Endometrium (tissue), 2 donors: ENCODE measurements at regions not wholly inside any gene's neighbourhood (a gene's known extent, or its start where the extent isn't known, plus 50 kb on each side); places are given as distances from the start of the nearest gene placed in this dataset.

Source experiments
- FAIRE-seq: peaks from 2 replicates; lab custom pipeline; 2012; peaks lifted over from hg19 to GRCh38; lab: Jason Lieb, UNC
- donor health status: control.
- donor health status: control.

DNA sequence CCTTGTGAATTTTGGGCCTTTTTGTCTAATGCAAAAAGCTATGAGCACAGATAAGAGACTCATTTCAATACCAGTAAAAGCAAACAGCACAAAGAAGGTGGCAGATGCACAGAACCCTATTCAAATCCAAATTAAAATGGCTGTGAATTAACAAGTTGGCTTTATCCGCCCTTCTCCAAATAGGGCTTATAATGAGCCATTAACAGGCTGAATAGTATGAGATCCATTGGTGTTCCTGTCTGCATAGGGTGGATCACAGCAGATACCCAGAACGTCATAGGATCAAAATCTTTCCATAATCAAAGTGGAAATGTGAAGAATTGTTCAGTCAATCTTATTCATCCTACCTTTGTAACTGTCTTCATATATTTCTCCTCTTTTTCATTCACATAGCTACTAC lies 282.4 kb upstream of the UMPS start:
- FAIRE-seq: no peak

DNA sequence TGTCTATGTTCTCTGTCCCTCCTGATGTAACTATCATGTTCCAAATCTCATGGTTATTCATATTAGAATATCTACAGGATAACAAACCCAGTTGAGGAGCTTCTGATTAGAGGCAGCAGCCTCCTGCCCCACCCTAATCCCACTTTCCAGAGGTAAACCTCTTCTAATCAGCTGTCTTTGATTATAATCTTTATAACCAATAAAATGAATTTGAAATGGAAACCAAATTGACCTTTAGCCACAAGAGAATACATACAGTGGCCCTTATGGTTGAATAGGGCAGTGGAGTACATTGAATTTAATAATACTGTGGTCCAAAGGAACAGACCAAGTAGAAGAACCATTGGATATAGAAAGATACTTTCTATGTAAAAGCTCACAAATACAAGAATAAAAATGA lies 281.3 kb upstream of the UMPS start:
- no peak for FAIRE-seq

DNA sequence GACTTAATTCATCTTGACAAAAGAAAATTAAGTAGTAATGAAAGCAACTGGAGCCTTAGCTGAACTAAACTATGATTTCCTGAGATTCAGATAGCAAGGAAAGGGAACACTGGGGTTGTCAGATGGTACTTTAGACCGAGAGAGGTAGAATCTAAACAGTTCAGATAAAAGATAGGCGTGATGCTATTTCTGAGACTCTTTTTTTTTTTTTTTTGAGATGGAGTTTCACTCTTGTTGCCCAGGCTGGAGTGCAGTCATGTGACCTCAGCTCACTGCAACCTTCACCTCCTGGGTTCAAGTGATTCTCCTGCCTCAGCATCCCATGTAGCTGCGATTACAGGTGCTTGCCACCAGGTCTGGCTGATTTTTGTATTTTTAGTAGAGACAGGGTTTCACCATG lies 279.9 kb upstream of the UMPS start:
- FAIRE-seq: no peak

DNA sequence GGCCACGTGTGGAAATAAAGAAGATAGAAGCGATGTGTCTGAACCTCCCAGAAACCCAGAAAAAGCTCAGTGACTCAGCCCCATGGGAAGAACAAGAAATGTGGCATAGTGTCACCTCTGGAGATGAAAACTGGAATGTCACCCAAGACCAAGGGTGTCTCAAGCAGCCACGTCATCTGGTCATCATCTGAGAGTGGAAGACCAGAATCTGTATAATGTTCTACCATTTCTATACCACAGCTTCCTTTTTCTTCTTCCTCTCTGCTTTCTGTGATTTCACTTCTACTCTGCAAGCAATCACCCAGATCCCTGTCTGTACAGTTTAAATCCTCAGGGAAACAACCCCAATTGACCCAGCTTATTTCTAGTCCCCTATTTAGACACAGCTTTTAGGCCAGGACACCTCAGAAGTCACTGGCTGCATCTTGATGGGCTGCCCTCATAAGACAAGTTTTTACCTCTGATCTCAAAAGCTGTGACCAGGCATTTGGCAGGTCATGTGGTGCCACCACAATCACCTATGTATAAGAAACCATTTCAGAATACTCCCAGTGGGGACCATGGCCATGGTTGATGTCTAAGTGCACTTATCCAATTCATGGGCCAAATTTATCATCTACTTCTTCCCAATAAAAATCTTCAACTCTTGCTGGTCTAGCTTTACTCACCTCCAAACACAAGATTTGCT lies 278.5 kb upstream of the UMPS start:
- FAIRE-seq: no peak

DNA sequence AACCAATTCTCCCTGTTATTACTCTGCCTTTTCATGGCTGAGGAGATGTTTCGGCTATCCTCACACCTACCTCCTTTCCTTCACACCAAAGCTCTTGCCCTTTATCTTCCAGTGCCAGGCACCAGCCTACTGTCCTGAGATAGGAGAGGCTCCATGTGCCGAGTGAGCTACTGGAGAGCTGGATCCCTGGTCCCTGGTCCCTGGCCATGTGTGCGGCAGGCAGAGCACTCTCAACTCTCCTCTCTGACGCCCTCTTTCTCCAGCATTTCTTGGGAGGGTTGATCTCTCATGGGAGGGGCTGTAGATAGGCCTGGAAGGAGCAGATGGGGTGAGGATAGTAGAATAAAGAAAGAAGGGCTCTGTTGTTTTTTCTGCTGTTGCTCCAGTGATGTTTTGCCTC lies 277.1 kb upstream of the UMPS start:
- no peak for FAIRE-seq

DNA sequence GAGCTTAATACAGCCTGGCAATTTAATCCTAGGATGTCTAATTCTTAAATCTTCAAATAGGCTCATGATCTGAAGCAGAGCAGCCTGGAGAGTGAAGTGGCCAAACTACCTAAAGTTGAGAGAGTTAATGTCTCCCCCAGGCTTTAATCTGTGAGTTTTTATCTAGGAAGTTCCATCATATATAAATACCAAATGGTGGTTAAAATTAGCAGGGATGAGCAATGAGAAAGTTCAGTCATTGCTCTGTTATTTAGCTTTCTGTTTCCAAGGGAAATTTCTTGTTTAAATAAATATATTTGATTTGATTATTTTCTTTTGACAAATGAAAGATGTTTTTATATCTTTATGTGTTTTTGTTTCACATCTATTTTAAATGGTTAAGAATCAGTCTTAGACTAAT lies 274.4 kb upstream of the UMPS start:
- no peak for FAIRE-seq

DNA sequence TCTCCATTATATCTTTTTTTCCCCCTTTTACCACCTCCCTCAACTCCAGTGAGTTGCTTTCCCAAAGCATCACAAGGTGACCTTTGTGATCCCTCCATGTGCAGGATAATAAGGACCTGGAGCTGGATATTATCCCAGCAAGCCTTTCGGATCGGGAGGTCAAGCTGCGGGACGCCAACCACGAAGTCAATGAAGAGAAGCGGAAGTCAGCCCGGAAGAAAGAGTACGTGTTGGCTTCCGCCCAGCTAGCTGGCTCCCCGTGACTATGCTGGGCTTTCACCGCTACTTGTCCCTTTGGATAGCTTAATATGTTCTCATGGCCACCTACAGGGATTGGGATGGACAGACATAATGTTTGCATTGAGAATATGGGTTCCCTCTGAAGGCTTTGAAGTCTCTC lies 273.7 kb upstream of the UMPS start:
- no peak for FAIRE-seq

DNA sequence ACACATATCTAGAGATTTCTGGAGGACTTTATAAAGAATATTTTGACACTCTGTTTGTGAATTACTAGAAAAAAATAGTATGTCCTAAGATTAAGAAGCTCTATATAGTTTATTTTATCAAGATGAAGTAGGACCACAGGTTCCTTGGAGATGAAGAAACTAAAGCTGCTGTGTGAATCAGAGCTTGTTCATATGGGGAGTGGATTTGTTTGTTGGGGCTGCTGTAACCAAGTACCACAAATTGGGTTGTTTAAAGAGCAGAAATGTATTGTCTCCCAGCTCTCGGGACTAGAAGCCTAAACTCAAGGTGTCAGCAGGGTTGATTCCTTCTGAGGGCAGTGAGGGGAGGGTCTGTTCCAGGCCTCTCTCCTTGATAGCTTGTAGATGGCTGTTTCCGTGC lies 270.6 kb upstream of the UMPS start:
- no peak for FAIRE-seq

DNA sequence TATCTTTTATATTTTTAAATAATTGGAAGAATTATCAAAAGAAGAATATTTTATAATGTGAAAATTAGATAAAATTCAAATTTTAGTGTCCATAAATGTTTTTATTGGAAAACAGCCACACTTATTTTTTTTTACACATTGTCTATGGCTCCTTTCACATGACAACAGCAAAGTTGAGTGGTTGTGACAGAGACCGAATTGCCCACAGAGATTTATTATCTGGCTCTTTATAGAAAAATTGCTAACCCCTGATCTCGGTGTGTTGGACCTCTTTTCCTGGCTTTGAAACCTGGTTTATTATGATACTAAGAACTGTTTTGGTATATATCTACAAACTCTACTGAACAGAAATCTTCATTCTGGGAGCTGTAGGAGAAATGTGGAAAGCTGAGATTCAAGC lies 269.1 kb upstream of the UMPS start:
- no peak for FAIRE-seq

DNA sequence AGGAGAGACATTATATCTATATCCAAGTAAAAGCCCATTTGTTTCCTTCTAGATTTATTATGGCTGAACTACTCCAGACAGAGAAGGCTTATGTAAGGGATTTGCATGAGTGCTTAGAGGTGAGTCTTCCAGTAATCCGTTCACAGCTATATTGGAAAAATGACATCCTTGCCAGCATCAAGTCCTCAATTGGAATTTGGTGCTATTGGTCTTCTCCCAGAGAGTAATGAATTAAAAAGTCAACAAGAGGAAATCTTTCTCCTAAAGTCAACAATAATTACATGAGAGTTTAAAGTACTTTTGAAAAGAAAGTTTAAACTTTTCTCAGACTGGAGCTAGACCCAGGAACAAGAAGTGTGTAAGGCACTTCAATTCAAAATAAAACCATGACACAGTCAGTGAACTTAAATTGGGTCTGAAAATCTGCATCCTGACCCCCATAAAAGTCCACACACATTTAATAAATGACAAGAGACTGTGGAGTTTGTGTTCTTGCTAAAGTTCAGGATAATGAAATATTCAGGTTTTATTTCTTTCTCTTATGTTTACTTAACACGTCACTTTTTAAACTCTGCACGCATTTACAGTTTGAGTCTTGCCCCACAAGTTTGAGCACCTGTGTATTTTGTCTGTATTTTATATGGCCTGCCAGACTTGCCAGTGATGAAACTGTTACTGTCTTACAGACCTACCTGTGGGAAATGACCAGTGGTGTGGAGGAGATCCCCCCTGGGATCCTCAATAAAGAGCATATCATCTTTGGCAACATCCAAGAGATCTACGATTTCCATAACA lies 268.2 kb upstream of the UMPS start:
- no peak for FAIRE-seq

DNA sequence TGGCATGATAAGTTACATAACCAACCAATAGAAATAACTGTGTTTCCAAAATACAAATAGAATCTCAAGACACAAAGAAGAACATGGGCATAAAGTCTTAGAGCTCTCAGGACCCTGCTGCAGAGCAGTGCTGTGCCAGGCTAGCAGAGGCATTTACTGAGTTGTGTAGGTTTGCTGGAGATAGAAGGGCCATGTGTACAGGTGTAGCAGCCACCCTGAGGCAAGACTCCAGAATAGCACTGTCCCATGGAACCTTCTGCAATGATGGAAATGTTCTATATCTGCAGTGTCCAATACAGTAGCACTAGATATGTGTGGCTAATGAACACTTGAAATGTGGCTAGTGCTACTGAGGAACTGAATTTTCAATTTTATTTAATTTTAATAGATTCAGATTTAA lies 267.0 kb upstream of the UMPS start:
- no peak for FAIRE-seq

DNA sequence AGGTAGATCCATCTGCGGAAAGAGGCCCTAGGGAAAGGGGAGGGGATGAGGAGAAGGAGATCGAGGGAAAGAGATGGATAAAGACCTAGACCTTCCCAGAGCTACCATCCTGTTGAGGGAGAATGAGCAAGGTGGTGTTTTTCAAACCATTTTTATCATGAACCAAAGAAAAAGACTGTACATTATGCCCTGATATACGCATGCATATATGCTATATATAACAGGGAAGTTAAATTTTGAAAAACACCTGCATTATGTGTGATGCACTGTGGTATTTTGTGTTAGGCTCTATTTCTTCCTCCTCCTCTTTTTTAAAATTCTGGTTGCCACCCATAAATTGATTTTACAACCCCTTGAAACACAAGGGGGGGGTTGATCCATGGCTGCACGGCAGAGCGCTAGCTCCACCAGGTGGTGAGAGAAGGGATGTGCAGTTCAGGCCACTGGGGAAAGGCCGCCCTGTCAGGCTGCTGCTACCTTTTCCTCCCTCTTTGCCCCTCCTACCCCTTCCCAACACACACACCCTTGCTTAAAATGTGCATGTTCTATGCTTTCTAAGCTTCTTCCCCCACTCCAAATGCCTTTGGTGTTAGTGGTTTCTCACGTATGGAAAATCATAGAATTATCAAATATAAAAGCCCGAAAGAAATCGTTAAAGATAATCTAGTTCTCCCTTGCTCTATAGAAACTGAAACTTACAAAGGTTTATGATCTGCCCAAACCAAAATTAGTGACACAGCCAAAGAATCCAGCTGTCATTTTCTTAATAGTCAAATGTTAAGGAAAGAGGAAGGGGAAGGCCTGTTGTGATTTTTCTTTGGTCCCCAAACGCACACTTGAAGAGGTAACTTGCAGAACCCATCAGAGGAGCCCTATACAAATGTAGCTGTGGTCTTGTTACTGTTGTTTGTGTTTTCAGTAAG lies 262.0 kb upstream of the UMPS start:
- no peak for FAIRE-seq

DNA sequence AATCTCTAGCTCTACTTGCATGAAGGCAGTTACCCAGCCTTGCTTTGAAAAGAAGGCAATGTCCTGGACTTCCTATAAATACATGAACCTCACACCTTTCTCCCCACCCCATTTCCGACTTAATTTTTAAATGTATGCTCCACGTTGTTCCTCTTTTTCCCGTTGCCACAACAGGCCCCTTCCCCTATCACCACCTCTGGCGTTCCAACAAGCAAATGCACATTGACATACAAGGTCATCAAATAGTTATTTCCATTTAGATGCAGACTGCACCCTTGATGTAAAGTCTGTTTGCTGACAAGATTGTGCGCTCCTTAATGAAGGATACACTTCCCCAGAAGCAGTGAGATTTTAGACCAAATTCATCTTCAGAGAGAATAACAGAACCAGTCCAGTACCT lies 260.7 kb upstream of the UMPS start:
- FAIRE-seq: no peak

DNA sequence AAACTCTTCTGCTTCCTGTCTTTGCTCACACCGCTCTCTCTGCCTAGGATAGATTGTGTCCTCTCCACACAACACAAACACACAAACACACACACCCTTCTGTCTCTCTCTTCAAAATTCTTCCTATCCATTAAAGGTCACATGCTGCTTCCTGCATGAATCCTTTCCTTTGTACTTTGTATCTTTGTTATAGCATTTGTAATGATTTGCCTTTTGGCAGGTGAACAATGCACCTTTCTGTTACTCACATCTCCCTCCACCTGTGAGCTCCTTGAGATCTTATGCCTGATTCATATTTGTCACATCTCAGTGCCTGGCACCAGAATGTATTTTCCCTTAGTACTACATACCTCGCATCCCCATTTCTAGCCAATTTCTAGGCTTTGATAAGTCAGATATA lies 251.4 kb upstream of the UMPS start:
- no peak for FAIRE-seq

DNA sequence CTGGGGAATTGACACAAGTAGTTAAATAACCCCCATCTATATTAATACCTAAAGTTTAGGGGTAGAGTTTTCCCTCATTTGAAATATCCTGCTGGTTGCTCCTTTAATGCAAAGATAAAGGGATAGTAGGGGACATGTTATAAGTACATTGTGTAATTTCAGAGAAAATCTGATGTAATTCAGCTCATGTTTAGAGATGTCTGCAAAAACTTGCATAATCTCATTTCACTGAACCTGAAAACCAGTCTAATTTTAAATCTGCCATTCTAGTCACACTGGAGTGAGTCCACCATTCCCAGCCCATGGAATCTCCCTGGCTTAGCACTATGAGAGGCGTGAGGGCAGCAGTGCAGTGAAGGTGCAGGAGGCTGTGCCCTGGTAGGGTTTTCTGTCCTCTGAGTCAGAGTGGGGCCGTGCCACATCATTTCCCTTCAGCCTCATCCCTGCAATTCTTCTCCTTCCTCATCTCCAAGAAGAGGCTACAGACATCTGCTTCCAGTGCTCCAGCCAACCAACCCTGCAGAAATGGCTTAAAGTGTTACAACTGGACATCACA lies 246.3 kb upstream of the UMPS start:
- FAIRE-seq: no peak

DNA sequence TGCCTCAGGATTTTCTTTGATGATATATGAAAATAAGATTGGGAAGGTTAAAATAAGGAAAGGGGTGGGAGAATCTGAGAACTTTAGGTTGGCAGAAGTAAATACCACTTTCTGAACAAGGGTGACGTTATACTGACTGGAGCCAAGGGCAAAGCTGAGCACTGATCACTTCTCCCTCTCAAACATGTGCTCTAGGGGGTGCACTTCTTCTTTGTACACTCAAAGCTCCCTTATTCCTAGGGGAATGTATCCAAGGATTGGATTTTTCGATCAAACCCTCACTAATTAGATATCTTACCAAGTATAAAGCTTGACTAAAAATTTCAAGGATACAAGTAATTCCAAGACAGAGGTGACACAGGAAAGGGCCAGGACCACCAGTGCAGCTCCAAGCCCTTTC lies 243.9 kb upstream of the UMPS start:
- FAIRE-seq: no peak

DNA sequence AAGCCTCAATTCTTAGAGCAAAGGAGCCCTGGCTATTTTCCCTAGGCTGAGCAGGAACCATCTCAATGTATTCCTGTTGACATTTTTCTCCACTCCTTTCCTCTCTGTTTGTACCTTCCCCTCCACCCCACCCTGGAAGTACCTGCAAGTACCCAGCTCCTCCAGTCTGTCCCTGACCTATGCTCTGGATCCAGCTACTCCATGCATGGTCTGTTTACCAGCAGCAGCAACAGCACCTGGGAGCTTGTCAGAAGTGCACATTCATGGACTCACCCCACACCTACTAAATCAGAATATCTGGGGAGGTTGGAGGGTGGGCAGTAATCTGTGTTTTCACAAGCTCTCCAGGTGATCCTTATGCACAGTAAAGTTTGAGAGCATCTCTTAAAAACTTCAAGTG lies 240.7 kb upstream of the UMPS start:
- no peak for FAIRE-seq

DNA sequence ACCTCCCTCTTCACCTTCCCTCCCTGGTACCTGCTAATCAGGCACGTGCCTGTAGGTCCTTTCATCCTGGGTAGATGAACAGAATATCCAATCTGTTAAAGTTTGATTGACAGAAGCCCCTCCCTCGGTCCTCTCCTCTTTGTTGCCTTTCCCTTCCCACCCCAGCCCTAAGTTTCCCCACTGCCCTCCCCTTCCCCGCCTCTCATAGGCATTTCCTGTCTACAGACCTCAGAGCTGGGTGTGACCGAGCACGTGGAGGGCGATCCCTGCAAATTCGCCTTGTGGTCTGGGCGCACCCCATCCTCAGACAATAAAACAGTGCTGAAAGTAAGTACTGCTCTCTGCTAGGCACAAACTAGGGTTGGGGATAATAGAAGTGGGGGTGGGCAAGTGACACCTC lies 239.2 kb upstream of the UMPS start:
- no peak for FAIRE-seq

DNA sequence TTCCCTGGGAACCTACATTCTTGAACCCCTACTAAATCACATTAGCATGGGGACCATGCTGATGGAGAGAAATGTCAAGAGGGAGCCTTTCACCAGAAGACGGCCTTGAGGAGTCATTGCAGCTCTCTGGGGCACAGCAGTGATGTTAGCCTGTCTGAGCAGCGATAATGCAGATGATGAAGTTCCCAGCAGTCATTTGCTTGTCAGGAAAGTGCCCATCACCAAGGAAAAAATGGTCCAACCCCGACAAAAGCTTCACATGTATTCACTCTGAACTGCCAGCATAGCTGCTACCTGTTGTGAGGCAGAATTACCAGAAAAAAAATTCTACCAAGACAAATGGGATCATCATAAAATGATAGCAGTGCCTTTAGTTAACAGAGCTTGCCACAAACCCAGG lies 238.4 kb upstream of the UMPS start:
- FAIRE-seq: no peak

DNA sequence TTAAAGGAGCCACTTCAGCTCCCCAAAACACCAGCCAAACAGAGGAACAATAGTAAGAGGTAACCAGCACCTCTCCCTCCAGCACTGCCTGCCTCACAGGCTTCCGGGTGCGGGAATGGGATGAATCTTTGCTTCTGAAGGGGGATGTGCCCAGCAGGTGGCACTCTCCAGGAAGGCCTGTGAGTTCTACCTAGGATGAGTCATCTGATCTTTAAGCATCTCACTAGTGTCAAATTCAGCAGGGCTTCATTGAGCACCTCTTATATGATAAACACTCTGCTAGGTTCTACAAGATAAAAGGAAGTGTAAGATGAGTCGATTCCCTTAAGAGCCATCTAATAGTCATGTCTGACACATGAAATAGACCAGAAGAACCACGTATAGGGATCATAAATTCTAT lies 237.4 kb upstream of the UMPS start:
- FAIRE-seq: no peak

DNA sequence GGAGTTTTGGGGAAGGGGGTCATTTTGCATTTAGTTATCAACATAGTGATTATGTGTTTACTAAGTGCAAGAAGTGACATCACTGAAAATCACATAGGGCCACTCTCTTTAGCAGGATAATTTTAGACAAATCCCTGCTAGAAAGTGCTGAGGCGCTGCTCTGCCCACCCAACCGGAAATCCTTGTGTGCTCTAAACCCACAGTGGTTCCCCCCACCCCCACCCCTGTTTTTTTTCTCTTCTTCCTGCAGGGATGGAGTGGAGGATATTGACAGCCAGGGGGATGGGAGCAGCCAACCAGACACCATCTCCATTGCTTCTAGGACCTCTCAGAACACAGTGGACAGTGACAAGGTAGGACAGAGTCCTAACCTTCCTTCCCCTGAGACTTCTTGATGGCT lies 234.2 kb upstream of the UMPS start:
- no peak for FAIRE-seq

DNA sequence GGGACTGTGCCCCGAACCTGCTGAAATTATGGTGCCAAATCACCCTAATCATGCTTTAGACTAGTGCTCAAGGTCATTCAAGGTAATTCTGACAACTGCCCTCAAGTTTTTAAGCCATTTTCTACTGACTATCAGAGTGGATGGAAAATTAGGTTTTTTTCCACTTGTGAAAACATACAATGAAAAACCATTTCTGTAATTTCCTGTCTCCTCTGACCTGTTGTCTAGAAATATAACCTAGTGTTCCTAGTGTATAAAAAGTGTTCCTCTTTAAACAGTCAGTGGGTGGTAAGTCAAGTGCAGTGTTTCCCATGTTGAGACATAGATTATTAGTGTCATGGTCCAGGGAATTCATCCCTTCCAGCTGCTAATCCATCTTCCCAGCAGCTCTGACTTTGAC lies 232.8 kb upstream of the UMPS start:
- no peak for FAIRE-seq

DNA sequence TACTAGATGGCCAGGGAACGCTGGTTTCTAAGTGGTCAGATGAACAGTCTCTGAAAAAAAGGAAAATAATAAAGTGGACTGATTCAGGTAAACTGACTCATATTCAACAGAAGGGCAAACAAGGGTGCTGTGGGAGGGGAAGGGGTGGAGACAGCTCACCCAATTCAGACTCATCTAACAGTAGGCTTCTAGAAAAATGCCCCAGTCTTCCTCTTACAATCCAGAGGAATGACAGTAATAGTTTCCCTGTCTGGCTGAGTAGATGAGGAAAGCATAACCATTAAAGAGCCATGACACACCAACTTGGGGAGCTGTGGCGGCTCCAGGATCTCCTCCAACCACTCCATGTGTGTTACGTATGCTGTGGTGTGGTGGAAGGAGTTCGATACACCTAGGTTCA lies 231.4 kb upstream of the UMPS start:
- no peak for FAIRE-seq
